ENCODE measurements at regions not wholly inside any gene's neighbourhood (a gene's known extent, or its start where the extent isn't known, plus 50 kb on each side); places are given as distances from the start of the nearest gene placed in this dataset.

GRCh38 chr2:133712369-133712768 lies 144.1 kb upstream of the NCKAP5 start:
- TF ChIP-seq CTCF (IDR thresholded peaks at IDR 0.05): no peak
- no peak for TF ChIP-seq POLR2A (IDR thresholded peaks at IDR 0.05)

Measured in right lobe of liver (tissue), 4 donors.